ENCODE measurements at regions not wholly inside any gene's neighbourhood (a gene's known extent, or its start where the extent isn't known, plus 50 kb on each side); places are given as distances from the start of the nearest gene placed in this dataset.

GRCh38 chr20:24079661-24080412 lies 91.3 kb upstream of the GGTLC1 start:
- H3K4me3 ChIP-seq (ENCODE audit: low read depth in 1 of 3, low read length in 3 of 3): no peak overlapping the region
- no peak for TF ChIP-seq HNF4G (IDR thresholded peaks at IDR 0.05)
- TF ChIP-seq RAD21 (IDR thresholded peaks at IDR 0.05): no peak
- TF ChIP-seq FOXA1 (IDR thresholded peaks at IDR 0.05): no peak
- TF ChIP-seq FOXA2 (IDR thresholded peaks at IDR 0.05): no peak
- no peak for TF ChIP-seq MAX (IDR thresholded peaks at IDR 0.05)
- no peak for TF ChIP-seq HNF4A (conservative IDR thresholded peaks at IDR 0.05)
- no peaks in the 10 kb centered on the region for H3K9me3 ChIP-seq (ENCODE audit: control insufficient read depth in 4 of 4, low read length in 3 of 4)
- no peaks in the 10 kb centered on the region for H3K4me1 ChIP-seq (ENCODE audit: control insufficient read depth in 4 of 4, insufficient read depth in 4 of 4, low read length in 3 of 4)
- no peak for DNase-seq (ENCODE audit: low spot score)
- H3K27me3 ChIP-seq (ENCODE audit: control insufficient read depth in 4 of 4, insufficient read depth in 4 of 4, low read length in 3 of 4): no peaks in the 10 kb centered on the region
- 89% methylated on average over 7 of the region's 7 CpGs for WGBS
- no peak overlapping the region for H3K9ac ChIP-seq (ENCODE audit: low read depth in 1 of 2, low read length in 2 of 2)
- H3K27ac ChIP-seq (ENCODE audit: low read depth in 1 of 2, low read length in 2 of 2): no peak overlapping the region
- no peaks in the 10 kb centered on the region for H3K36me3 ChIP-seq (ENCODE audit: control insufficient read depth in 4 of 4, insufficient read depth in 3 of 4, low read depth in 1 of 4, low read length in 3 of 4)

GRCh38 chr20:24077145-24077544 lies 88.6 kb upstream of the GGTLC1 start:
- no peak for DNase-seq (ENCODE audit: low spot score)
- TF ChIP-seq REST (IDR thresholded peaks at IDR 0.05): no peak
- no peak for TF ChIP-seq FOXA2 (IDR thresholded peaks at IDR 0.05)
- no peak for TF ChIP-seq FOXA1 (IDR thresholded peaks at IDR 0.05)
- TF ChIP-seq RAD21 (IDR thresholded peaks at IDR 0.05): no peak
- no peaks in the 10 kb centered on the region for H3K36me3 ChIP-seq (ENCODE audit: control insufficient read depth in 4 of 4, insufficient read depth in 3 of 4, low read depth in 1 of 4, low read length in 3 of 4)
- no peak overlapping the region for H3K27ac ChIP-seq (ENCODE audit: low read depth in 1 of 2, low read length in 2 of 2)
- H3K4me3 ChIP-seq (ENCODE audit: low read depth in 1 of 3, low read length in 3 of 3): no peak overlapping the region
- H3K9me3 ChIP-seq (ENCODE audit: control insufficient read depth in 4 of 4, low read length in 3 of 4): no peaks in the 10 kb centered on the region
- no peak overlapping the region for H3K9ac ChIP-seq (ENCODE audit: low read depth in 1 of 2, low read length in 2 of 2)
- no peaks in the 10 kb centered on the region for H3K4me1 ChIP-seq (ENCODE audit: control insufficient read depth in 4 of 4, insufficient read depth in 4 of 4, low read length in 3 of 4)
- no peaks in the 10 kb centered on the region for H3K27me3 ChIP-seq (ENCODE audit: control insufficient read depth in 4 of 4, insufficient read depth in 4 of 4, low read length in 3 of 4)

GRCh38 chr20:24070679-24071078 lies 82.1 kb upstream of the GGTLC1 start:
- peaks cover 0 to 4% (median 0%) of the 10 kb centered on the region in 4 donors for H3K9me3 ChIP-seq (ENCODE audit: control insufficient read depth in 4 of 4, low read length in 3 of 4)
- H3K4me1 ChIP-seq (ENCODE audit: control insufficient read depth in 4 of 4, insufficient read depth in 4 of 4, low read length in 3 of 4): no peaks in the 10 kb centered on the region
- no peaks in the 10 kb centered on the region for H3K27me3 ChIP-seq (ENCODE audit: control insufficient read depth in 4 of 4, insufficient read depth in 4 of 4, low read length in 3 of 4)
- no peaks in the 10 kb centered on the region for H3K36me3 ChIP-seq (ENCODE audit: control insufficient read depth in 4 of 4, insufficient read depth in 3 of 4, low read depth in 1 of 4, low read length in 3 of 4)
- no peak for TF ChIP-seq SP1 (IDR thresholded peaks at IDR 0.05)
- no peak for TF ChIP-seq EGR1 (IDR thresholded peaks at IDR 0.05; ENCODE audit: low read depth in 2 of 2)
- no peak for TF ChIP-seq RAD21 (IDR thresholded peaks at IDR 0.05)
- no peak for TF ChIP-seq FOXA1 (IDR thresholded peaks at IDR 0.05)
- TF ChIP-seq YY1 (IDR thresholded peaks at IDR 0.05): no peak
- TF ChIP-seq MAX (IDR thresholded peaks at IDR 0.05): no peak
- H3K9ac ChIP-seq (ENCODE audit: low read depth in 1 of 2, low read length in 2 of 2): no peak overlapping the region
- H3K4me3 ChIP-seq (ENCODE audit: low read depth in 1 of 3, low read length in 3 of 3): no peak overlapping the region
- no peak for DNase-seq (ENCODE audit: low spot score)
- 72% methylated on average over 2 of the region's 2 CpGs for WGBS
- H3K27ac ChIP-seq (ENCODE audit: low read depth in 1 of 2, low read length in 2 of 2): no peak overlapping the region
